ENCODE measurements at regions not wholly inside any gene's neighbourhood (a gene's known extent, or its start where the extent isn't known, plus 50 kb on each side); places are given as distances from the start of the nearest gene placed in this dataset.

DNA sequence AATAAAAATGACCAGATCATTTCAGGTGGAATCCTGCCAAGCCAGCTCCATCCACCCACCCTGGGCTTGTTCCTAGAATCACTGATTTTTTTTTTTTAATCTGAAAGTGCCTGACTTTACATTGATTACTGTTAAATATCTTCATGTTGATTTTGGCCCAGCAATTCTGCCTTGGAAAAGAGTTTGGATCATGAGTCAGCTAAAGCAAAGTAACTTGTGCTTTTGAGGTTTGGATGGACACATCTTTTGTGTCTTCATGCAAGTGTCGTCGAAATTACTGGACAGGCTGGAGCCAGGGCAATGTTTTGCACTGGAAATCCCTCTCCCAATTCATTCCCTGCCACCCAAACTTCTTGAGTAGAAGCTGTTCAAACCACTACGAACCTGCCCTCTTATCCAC is 164.0 kb upstream of the SYT13 start:
- no peak overlapping the region for H3K4me3 ChIP-seq (ENCODE audit: low read depth, low read length)
- DNase-seq (ENCODE audit: low read depth): no peak
- TF ChIP-seq, protein P1, sequence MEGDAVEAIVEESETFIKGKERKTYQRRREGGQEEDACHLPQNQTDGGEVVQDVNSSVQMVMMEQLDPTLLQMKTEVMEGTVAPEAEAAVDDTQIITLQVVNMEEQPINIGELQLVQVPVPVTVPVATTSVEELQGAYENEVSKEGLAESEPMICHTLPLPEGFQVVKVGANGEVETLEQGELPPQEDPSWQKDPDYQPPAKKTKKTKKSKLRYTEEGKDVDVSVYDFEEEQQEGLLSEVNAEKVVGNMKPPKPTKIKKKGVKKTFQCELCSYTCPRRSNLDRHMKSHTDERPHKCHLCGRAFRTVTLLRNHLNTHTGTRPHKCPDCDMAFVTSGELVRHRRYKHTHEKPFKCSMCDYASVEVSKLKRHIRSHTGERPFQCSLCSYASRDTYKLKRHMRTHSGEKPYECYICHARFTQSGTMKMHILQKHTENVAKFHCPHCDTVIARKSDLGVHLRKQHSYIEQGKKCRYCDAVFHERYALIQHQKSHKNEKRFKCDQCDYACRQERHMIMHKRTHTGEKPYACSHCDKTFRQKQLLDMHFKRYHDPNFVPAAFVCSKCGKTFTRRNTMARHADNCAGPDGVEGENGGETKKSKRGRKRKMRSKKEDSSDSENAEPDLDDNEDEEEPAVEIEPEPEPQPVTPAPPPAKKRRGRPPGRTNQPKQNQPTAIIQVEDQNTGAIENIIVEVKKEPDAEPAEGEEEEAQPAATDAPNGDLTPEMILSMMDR (conservative IDR thresholded peaks at IDR 0.05; ENCODE audit: low read depth, low read length): no peak

DNA sequence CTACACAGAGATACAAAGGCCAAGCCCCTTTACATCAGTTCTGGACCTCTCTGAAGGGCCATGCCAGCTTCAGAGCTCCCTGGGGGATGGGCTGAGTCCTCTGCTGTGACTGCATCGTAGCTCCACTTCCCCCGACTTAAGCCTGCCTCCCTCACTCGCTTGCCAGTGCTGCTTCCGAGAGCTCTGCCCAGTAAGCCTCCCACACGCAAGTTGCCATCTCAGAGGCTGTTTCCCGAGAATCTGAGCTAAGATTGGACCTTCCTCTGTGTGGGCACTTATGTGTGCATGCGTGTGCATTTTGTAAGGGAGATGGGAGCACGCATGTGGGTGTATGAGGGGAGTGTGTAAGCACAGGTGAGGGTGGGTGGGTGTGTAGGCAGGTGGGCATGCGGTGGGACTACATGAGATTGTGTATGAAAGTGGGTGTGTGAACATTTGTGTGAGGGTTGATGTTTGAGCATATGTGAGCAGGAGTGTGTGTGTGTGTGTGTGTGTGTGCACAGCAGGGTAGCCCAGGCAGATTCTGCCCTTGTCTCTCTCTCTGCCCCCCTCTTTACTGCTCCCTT is 163.0 kb upstream of the SYT13 start:
- no peak overlapping the region for H3K4me3 ChIP-seq (ENCODE audit: low read depth, low read length)
- no peak for DNase-seq (ENCODE audit: low read depth)
- TF ChIP-seq, protein P1 (conservative IDR thresholded peaks at IDR 0.05; ENCODE audit: low read depth, low read length): no peak

DNA sequence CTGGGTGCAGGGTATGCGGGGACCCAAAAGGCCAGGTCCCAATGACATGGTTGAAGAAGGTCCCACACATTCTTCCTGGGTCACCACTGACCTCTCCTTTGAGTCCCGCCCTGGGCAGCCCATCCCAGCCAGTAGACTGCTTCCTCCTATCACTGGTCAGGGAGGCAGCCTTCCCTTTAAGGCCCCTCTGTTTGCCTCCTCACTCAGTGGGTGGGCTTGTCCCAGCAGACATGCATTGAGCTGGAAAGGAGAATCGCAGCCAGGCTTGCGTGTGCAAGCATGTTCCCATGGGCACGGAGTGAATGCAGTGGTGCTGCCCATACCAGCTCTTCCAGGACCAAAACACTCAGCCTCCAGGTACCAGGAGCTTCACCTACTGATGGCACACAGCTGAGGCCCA is 162.4 kb upstream of the SYT13 start:
- no peak for DNase-seq (ENCODE audit: low read depth)
- no peak overlapping the region for H3K4me3 ChIP-seq (ENCODE audit: low read depth, low read length)
- TF ChIP-seq, protein P1 (conservative IDR thresholded peaks at IDR 0.05; ENCODE audit: low read depth, low read length): no peak

DNA sequence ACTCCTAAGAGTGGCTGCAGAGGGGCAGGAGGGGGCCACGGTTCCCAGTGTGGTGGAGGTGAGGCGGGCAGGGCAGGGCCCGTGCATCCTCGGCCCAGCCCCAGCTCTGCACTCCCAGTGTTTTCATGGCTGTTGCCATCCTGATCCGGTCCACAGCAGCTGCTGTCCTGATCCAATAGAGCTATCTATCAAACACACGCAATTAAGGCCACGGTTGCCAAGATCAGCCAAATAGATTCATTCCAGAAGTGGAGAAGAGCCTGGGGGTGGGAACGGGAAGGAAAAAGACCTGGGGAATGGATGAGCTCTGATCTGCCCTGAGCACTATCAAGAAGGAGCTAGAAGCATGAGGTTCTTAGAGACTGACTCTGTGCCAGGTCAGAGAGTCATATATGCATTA is 160.9 kb upstream of the SYT13 start:
- TF ChIP-seq, protein P1 (conservative IDR thresholded peaks at IDR 0.05; ENCODE audit: low read depth, low read length): no peak
- no peak for DNase-seq (ENCODE audit: low read depth)
- H3K4me3 ChIP-seq (ENCODE audit: low read depth, low read length): no peak overlapping the region

DNA sequence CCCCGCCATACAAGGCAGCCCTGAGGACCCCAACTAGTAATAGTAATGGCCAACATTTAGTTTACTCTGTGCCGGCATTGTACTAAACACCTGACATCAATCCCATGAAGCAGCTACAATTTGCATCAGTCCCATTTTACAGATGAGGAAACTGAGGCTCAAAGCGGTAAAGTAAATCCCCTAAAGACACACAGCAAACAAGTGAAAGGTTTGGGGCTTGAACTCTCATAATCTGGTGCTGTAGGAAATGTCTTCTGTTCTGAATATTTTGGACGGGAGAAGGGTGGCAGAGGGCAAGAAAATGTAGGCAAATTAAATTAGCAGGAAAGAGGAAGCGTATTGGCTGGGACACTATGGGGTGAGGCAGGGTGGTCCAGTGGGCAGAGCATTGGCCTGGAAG is 160.3 kb upstream of the SYT13 start:
- TF ChIP-seq, protein P1 (conservative IDR thresholded peaks at IDR 0.05; ENCODE audit: low read depth, low read length): no peak
- H3K4me3 ChIP-seq (ENCODE audit: low read depth, low read length): no peak overlapping the region
- DNase-seq (ENCODE audit: low read depth): no peak

DNA sequence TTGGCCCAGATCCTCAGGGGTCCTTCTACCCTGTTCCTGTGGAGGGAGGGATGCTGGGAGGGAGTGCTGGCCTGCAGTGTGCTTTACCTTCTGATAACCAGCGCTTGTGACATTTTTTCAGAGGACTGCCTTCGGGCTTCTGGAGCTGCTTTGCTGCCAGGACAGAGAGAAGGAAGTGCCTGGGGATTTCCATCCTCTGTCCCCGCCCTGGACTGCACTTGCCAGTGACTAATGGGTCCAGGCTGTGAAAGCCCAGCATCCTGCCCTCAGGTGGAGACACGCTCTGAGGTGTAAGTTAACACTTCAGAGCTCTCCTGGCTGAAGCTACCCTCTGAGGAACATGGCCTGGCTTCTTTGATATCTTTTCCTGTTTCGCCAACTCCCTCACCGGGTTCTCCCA is 158.7 kb upstream of the SYT13 start:
- TF ChIP-seq, protein P1 (conservative IDR thresholded peaks at IDR 0.05; ENCODE audit: low read depth, low read length): no peak
- DNase-seq (ENCODE audit: low read depth): no peak
- no peak overlapping the region for H3K4me3 ChIP-seq (ENCODE audit: low read depth, low read length)

DNA sequence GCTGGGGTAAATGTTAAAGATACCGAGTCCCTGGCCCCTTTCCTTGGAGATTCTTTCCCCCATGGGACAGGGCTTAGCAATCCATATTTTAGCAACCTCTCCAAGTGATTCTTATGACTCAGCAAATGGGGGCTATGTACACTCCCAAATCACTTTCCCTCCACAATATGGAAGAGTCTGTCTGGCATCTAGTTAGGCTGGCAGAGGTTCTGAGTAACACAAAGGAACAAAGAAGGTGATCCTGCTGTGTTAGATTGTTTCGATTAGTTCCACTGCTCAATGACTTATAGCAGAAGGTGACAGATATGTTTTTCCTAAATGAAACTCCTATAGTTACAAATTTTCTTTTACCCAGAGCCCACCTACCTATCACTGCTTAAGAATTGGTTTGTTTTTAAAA is 154.0 kb upstream of the SYT13 start:
- no peak for DNase-seq (ENCODE audit: low read depth)
- TF ChIP-seq, protein P1 (conservative IDR thresholded peaks at IDR 0.05; ENCODE audit: low read depth, low read length): no peak
- H3K4me3 ChIP-seq (ENCODE audit: low read depth, low read length): no peak overlapping the region
